GM23338 (cell line): ENCODE measurements at regions not wholly inside any gene's neighbourhood (a gene's known extent, or its start where the extent isn't known, plus 50 kb on each side); places are given as distances from the start of the nearest gene placed in this dataset.

ENCODE experiments used
- ATAC-seq: fragments of 200-7000 bp; cut with Tn5 transposase; 3 replicates; pipeline ENCODE4 v1.9.1; 2020
- DNase-seq: peaks from one replicate; pipeline ENCODE4 v3.0.0-alpha.2; 2015; ENCODE audit warnings: low spot score
- H2AFZ ChIP-seq: fragments of 200-600 bp; sonication (generic); 2 replicates; pipeline ENCODE4 v1.8.0; 2016; ENCODE audit warnings: antibody characterized with exemption, mild to moderate bottlenecking, moderate library complexity
- H3F3A ChIP-seq: fragments of 200-600 bp; sonication (generic); replicated peaks from 2 replicates; pipeline ENCODE4 v1.8.0; 2017; ENCODE audit warnings: antibody characterized with exemption, mixed run types, low read depth
- H3K27ac ChIP-seq: fragments of 200-600 bp; sonication (generic); 2 replicates; pipeline ENCODE4 v1.6.1; 2016; ENCODE audit warnings: low read depth
- H3K27me3 ChIP-seq: fragments of 200-600 bp; sonication (generic); 2 replicates; pipeline ENCODE4 v1.8.0; 2016; ENCODE audit warnings: mild to moderate bottlenecking, mixed run types, moderate library complexity; ENCODE audit not compliant: insufficient read depth
- H3K36me3 ChIP-seq: fragments of 200-600 bp; sonication (generic); 2 replicates; pipeline ENCODE4 v1.8.0; 2016; ENCODE audit warnings: mild to moderate bottlenecking; ENCODE audit not compliant: insufficient read depth
- H3K4me1 ChIP-seq: fragments of 200-600 bp; sonication (generic); 2 replicates; pipeline ENCODE4 v1.8.0; 2016; ENCODE audit warnings: mild to moderate bottlenecking, moderate library complexity; ENCODE audit not compliant: insufficient read depth
- H3K4me2 ChIP-seq: fragments of 200-600 bp; sonication (generic); 2 replicates; pipeline ENCODE4 v1.7.1; 2017; ENCODE audit warnings: mixed run types
- H3K4me3 ChIP-seq: fragments of 200-600 bp; sonication (generic); 2 replicates; pipeline ENCODE4 v1.6.1; 2016; ENCODE audit warnings: mixed run types
- H3K79me2 ChIP-seq: fragments of 200-600 bp; sonication (generic); replicated peaks from 2 replicates; pipeline ENCODE4 v1.8.0; 2017; ENCODE audit warnings: mild to moderate bottlenecking; ENCODE audit not compliant: insufficient read depth
- H3K9me2 ChIP-seq: fragments of 200-600 bp; sonication (generic); 2 replicates; pipeline ENCODE4 v1.8.0; 2017; ENCODE audit not compliant: insufficient read depth
- H4K20me1 ChIP-seq: fragments of 200-600 bp; sonication (generic); replicated peaks from 2 replicates; pipeline ENCODE4 v1.8.0; 2017; ENCODE audit warnings: mild to moderate bottlenecking; ENCODE audit not compliant: insufficient read depth
- H3K27ac Mint-ChIP-seq: 2 replicates; pipeline ENCODE4 v1.8.0; 2020; ENCODE audit warnings: inconsistent platforms, mild to moderate bottlenecking, moderate library complexity, mixed read lengths
- H3K27me3 Mint-ChIP-seq: 3 replicates; pipeline ENCODE4 v1.8.0; 2022; ENCODE audit warnings: low read depth, mild to moderate bottlenecking, moderate library complexity, mixed read lengths, inconsistent platforms; ENCODE audit not compliant: insufficient read depth, poor library complexity
- H3K36me3 Mint-ChIP-seq: 3 replicates; pipeline ENCODE4 v1.8.0; 2021; ENCODE audit warnings: low read depth, mild to moderate bottlenecking, inconsistent platforms, moderate library complexity, mixed read lengths
- H3K4me1 Mint-ChIP-seq: 3 replicates; pipeline ENCODE4 v1.8.0; 2020; ENCODE audit warnings: mild to moderate bottlenecking, inconsistent platforms, mixed read lengths
- H3K4me3 Mint-ChIP-seq: 3 replicates; pipeline ENCODE4 v1.8.0; 2021; ENCODE audit warnings: moderate library complexity, mild to moderate bottlenecking, inconsistent platforms, mixed read lengths
- H3K9me3 Mint-ChIP-seq: 3 replicates; pipeline ENCODE4 v1.8.0; 2020; ENCODE audit warnings: moderate library complexity, mild to moderate bottlenecking, inconsistent platforms, mixed read lengths
- CREB1 ChIP-seq: fragments of 250-450 bp; sonication (Bioruptor Pico); IDR thresholded peaks from 2 replicates; pipeline ENCODE4 v1.5.0; 2020; ENCODE audit warnings: low read depth, mild to moderate bottlenecking, moderate library complexity
- CTCF ChIP-seq, 2 experiments: fragments of 200-600 bp in 1 of 2; sonication (generic) in 1 of 2; conservative IDR thresholded peaks; 2 replicates each; pipeline versions ENCODE4 v1.5.1 to v1.6.1; 2016 to 2017; ENCODE audit warnings: antibody characterized with exemption in 2 of 2, low read depth in 2 of 2, mild to moderate bottlenecking in 2 of 2, moderate library complexity in 1 of 2
- ETS1 ChIP-seq: IDR thresholded peaks from 2 replicates; pipeline ENCODE4 v1.6.1; 2016; ENCODE audit warnings: antibody characterized with exemption
- EZH2phosphoT487 ChIP-seq: fragments of 200-600 bp; sonication (generic); IDR thresholded peaks from one replicate; pipeline ENCODE4 v1.8.1; 2018; ENCODE audit warnings: antibody characterized with exemption; ENCODE audit not compliant: unreplicated experiment
- JUNB ChIP-seq: IDR thresholded peaks from one replicate; pipeline ENCODE4 v1.6.1; 2016; ENCODE audit warnings: antibody characterized with exemption; ENCODE audit not compliant: unreplicated experiment
- NANOG ChIP-seq: IDR thresholded peaks from 2 replicates; pipeline ENCODE4 v1.6.1; 2016; ENCODE audit warnings: antibody characterized with exemption, borderline replicate concordance
- POLR2AphosphoS5 ChIP-seq: IDR thresholded peaks from 2 replicates; pipeline ENCODE4 v1.6.1; 2016; ENCODE audit warnings: antibody characterized with exemption, low read depth
- REST ChIP-seq: IDR thresholded peaks from one replicate; pipeline ENCODE4 v1.6.1; 2018; ENCODE audit warnings: antibody characterized with exemption; ENCODE audit not compliant: unreplicated experiment
- STAT1 ChIP-seq: IDR thresholded peaks from one replicate; pipeline ENCODE4 v1.6.1; 2016; ENCODE audit warnings: antibody characterized with exemption; ENCODE audit not compliant: unreplicated experiment
- ZNF114 ChIP-seq: fragments of 250-450 bp; sonication (Bioruptor Pico); IDR thresholded peaks from 2 replicates; pipeline ENCODE4 v1.5.0; 2020; ENCODE audit warnings: mild to moderate bottlenecking, moderate library complexity
- ZNF331 ChIP-seq: fragments of 250-450 bp; sonication (Bioruptor Pico); IDR thresholded peaks from 2 replicates; pipeline ENCODE4 v1.5.0; 2020; ENCODE audit warnings: low read depth, mild to moderate bottlenecking, moderate library complexity

GRCh38 chr15:70179309-70179892, 81.7 kb upstream of the TLE3 start:
- Mint-ChIP-seq H3K36me3 (no peaks in the 10 kb centered on the region), H3K9me3 (no peaks in the 10 kb centered on the region), H3K27ac (no peak overlapping the region), H3K27me3 (peaks cover 6% of the 10 kb centered on the region), H3K4me3 (no peak overlapping the region), H3K4me1 (peaks cover 6% of the 10 kb centered on the region)
- Histone ChIP-seq H3K36me3 (no peaks in the 10 kb centered on the region), H3K27me3 (no peaks in the 10 kb centered on the region), H2AFZ (no peak overlapping the region), H3F3A (no peaks in the 10 kb centered on the region), H3K4me3 (no peak overlapping the region), H3K79me2 (no peaks in the 10 kb centered on the region), H4K20me1 (no peaks in the 10 kb centered on the region), H3K4me2 (no peak overlapping the region), H3K4me1 (no peaks in the 10 kb centered on the region), H3K9me2 (no peaks in the 10 kb centered on the region), H3K27ac (no peak overlapping the region)
- TF ChIP-seq CREB1 (CRISPR knock-in tag) (no peak), POLR2AphosphoS5 (no peak), JUNB (no peak), ZNF331 (CRISPR knock-in tag) (no peak), NANOG (no peak)
- DNase-seq: no peak
- no peak for ATAC-seq

- DNase-seq (no peak), ATAC-seq (no peak)
- no peaks in the 10 kb centered on the region for H3K27me3 ChIP-seq
- H3K4me2 ChIP-seq: no peak overlapping the region
- no peaks in the 10 kb centered on the region for H3F3A ChIP-seq
- no peaks in the 10 kb centered on the region for H3K9me2 ChIP-seq
- H4K20me1 ChIP-seq: no peaks in the 10 kb centered on the region
- H3K4me1 ChIP-seq: no peaks in the 10 kb centered on the region
- no peak overlapping the region for H2AFZ ChIP-seq
- no peaks in the 10 kb centered on the region for H3K36me3 ChIP-seq
- Mint-ChIP-seq H3K4me1 (peaks cover 6% of the 10 kb centered on the region), H3K36me3 (no peaks in the 10 kb centered on the region), H3K4me3 (no peak overlapping the region), H3K27ac (no peak overlapping the region), H3K27me3 (peaks cover 3% of the 10 kb centered on the region), H3K9me3 (no peaks in the 10 kb centered on the region)
- H3K4me3 ChIP-seq: no peak overlapping the region
- no peak overlapping the region for H3K27ac ChIP-seq
- no peaks in the 10 kb centered on the region for H3K79me2 ChIP-seq
- TF ChIP-seq ZNF114 (CRISPR knock-in tag): no peak
- no peak for TF ChIP-seq ETS1
- no peak for TF ChIP-seq NANOG
- TF ChIP-seq CTCF (conservative IDR thresholded peaks at IDR 0.05; ENCODE audit: low read depth in 2 of 2): no peak
- TF ChIP-seq EZH2phosphoT487: no peak
- no peak for TF ChIP-seq REST
- TF ChIP-seq CREB1 (CRISPR knock-in tag): no peak
- TF ChIP-seq STAT1: no peak
- TF ChIP-seq ZNF331 (CRISPR knock-in tag): no peak
These were observed 80.8 kb upstream of the TLE3 start for GRCh38 chr15:70178335-70179084.
